H1 (cell line): ENCODE measurements at regions not wholly inside any gene's neighbourhood (a gene's known extent, or its start where the extent isn't known, plus 50 kb on each side); places are given as distances from the start of the nearest gene placed in this dataset.

Experiments used
- CTCF ChIA-PET: fragments of 300-600 bp; sonication (Branson Sonifier 250); formaldehyde crosslinking; loops from one replicate; lab custom pipeline; 2021; ENCODE audit not compliant: partially characterized antibody; lab: Charles Lee
- POLR2A ChIA-PET: fragments of 300-600 bp; sonication (Branson Sonifier 250); formaldehyde crosslinking; loops from one replicate; lab custom pipeline; 2021; ENCODE audit warnings: inconsistent platforms; ENCODE audit not compliant: partially characterized antibody; lab: Charles Lee
- DNase-seq, 2 experiments: peaks; one replicate each; pipeline versions ENCODE4 v3.0.0 to v3.0.0-alpha.2; 2010 to 2022; ENCODE audit warnings: low spot score in 2 of 2, low read depth in 1 of 2, mixed read lengths in 1 of 2
- FAIRE-seq: peaks from 2 replicates; lab custom pipeline; 2011; peaks lifted over from hg19 to GRCh38; lab: Jason Lieb, UNC
- H2AFZ ChIP-seq: 2 replicates; pipeline ENCODE4 v1.8.1; 2012; ENCODE audit warnings: low read length, inconsistent platforms
- H2AK5ac ChIP-seq: 2 replicates; pipeline ENCODE4 v1.6.1; 2013; ENCODE audit warnings: low read depth, low read length
- H2BK120ac ChIP-seq: replicated peaks from 2 replicates; pipeline ENCODE3; 2013; ENCODE audit warnings: low read depth, low read length, inconsistent platforms
- H2BK12ac ChIP-seq: 2 replicates; pipeline ENCODE4 v1.6.1; 2013; ENCODE audit warnings: low read depth, low read length
- H2BK15ac ChIP-seq: 2 replicates; pipeline ENCODE4 v1.6.1; 2013; ENCODE audit warnings: low read length
- H2BK20ac ChIP-seq: 2 replicates; pipeline ENCODE4 v1.6.1; 2013; ENCODE audit warnings: low read length
- H2BK5ac ChIP-seq: 2 replicates; pipeline ENCODE4 v1.6.1; 2013; ENCODE audit warnings: low read depth, low read length
- H3K14ac ChIP-seq: 2 replicates; pipeline ENCODE4 v1.6.1; 2013; ENCODE audit warnings: inconsistent platforms; ENCODE audit not compliant: insufficient read length
- H3K18ac ChIP-seq: 2 replicates; pipeline ENCODE4 v1.6.1; 2013; ENCODE audit warnings: low read length; ENCODE audit errors: extremely low read depth
- H3K23ac ChIP-seq: 2 replicates; pipeline ENCODE4 v1.6.1; 2013; ENCODE audit warnings: inconsistent platforms; ENCODE audit not compliant: insufficient read length
- H3K23me2 ChIP-seq: 2 replicates; pipeline ENCODE4 v1.6.1; 2013; ENCODE audit warnings: low read depth, low read length
- H3K27ac ChIP-seq: 2 replicates; pipeline ENCODE4 v1.6.1; 2011; ENCODE audit warnings: low read depth, low read length, inconsistent platforms
- H3K27me3 ChIP-seq, 4 experiments: replicated peaks in 1 of 4; 1 replicate in 1 of 4; 2 replicates in 3 of 4; pipeline versions ENCODE4 v1.6.1 to v1.8.1; 2011 to 2013; ENCODE audit warnings: low read length in 3 of 4, mild to moderate bottlenecking in 3 of 4, inconsistent platforms in 2 of 4, mixed read lengths in 2 of 4, moderate library complexity in 1 of 4; ENCODE audit not compliant: control insufficient read depth in 3 of 4, insufficient read depth in 3 of 4; ENCODE audit errors: extremely low read depth in 1 of 4
- H3K36me3 ChIP-seq, 4 experiments: 2 replicates each; pipeline versions ENCODE4 v1.6.1 to v1.8.1; 2011 to 2013; ENCODE audit warnings: mild to moderate bottlenecking in 4 of 4, low read length in 3 of 4, moderate library complexity in 2 of 4, control low read depth in 1 of 4, inconsistent platforms in 1 of 4; ENCODE audit not compliant: insufficient read depth in 4 of 4, control insufficient read depth in 2 of 4
- H3K4ac ChIP-seq: replicated peaks from 2 replicates; pipeline ENCODE3; 2013; ENCODE audit warnings: low read length, low read depth, mixed read lengths, inconsistent platforms; ENCODE audit not compliant: insufficient read length
- H3K4me1 ChIP-seq, 4 experiments: replicated peaks in 1 of 4; 1 replicate in 1 of 4; 2 replicates in 3 of 4; pipeline versions ENCODE4 v1.6.1 to v1.8.1; 2011 to 2013; ENCODE audit warnings: low read length in 3 of 4, inconsistent platforms in 2 of 4, mixed read lengths in 1 of 4; ENCODE audit not compliant: insufficient read depth in 4 of 4, control insufficient read depth in 3 of 4
- H3K4me2 ChIP-seq, 2 experiments: 2 replicates each; pipeline versions ENCODE4 v1.6.1 to v1.8.1; 2011 to 2013; ENCODE audit warnings: low read depth in 2 of 2, low read length in 2 of 2, control low read depth in 1 of 2, inconsistent platforms in 1 of 2, mild to moderate bottlenecking in 1 of 2; ENCODE audit not compliant: insufficient read depth in 1 of 2
- H3K4me3 ChIP-seq, 4 experiments: fragments of 200-600, 300-600 bp in 1 of 4; sonication (generic), shearing (Covaris generic), sonication (Bioruptor Twin) in 1 of 4; 2 replicates each; pipeline versions ENCODE4 v1.5.1 to v1.8.1; 2011 to 2016; ENCODE audit warnings: low read length in 4 of 4, low read depth in 3 of 4, control low read depth in 2 of 4, inconsistent platforms in 2 of 4, mild to moderate bottlenecking in 2 of 4, mixed read lengths in 1 of 4, moderate library complexity in 1 of 4; ENCODE audit not compliant: insufficient read depth in 2 of 4; ENCODE audit errors: extremely low read depth in 1 of 4
- H3K56ac ChIP-seq: replicated peaks from 2 replicates; pipeline ENCODE3; 2013; ENCODE audit warnings: low read depth, mild to moderate bottlenecking, mixed read lengths, low read length, inconsistent platforms; ENCODE audit not compliant: insufficient read length
- H3K79me1 ChIP-seq: 2 replicates; pipeline ENCODE4 v1.6.1; 2013; ENCODE audit warnings: low read depth, low read length, control low read depth
- H3K79me2 ChIP-seq, 2 experiments: 2 replicates each; pipeline versions ENCODE4 v1.6.1 to v1.8.1; 2012 to 2013; ENCODE audit warnings: low read length in 2 of 2, mild to moderate bottlenecking in 2 of 2, inconsistent platforms in 1 of 2; ENCODE audit not compliant: insufficient read depth in 2 of 2, control insufficient read depth in 1 of 2
- H3K9ac ChIP-seq, 4 experiments: replicated peaks in 1 of 4; 1 replicate in 1 of 4; 2 replicates in 3 of 4; pipeline versions ENCODE4 v1.6.1 to v1.8.1; 2011 to 2013; ENCODE audit warnings: low read depth in 3 of 4, low read length in 3 of 4, control low read depth in 2 of 4, mild to moderate bottlenecking in 2 of 4, moderate library complexity in 2 of 4, inconsistent platforms in 1 of 4; ENCODE audit errors: extremely low read depth in 1 of 4
- H3K9me3 ChIP-seq, 2 experiments: 2 replicates each; pipeline versions ENCODE4 v1.6.1 to v1.8.1; 2012 to 2013; ENCODE audit warnings: mild to moderate bottlenecking in 2 of 2, moderate library complexity in 2 of 2, control low read depth in 1 of 2, inconsistent platforms in 1 of 2, low read depth in 1 of 2, low read length in 1 of 2, mixed read lengths in 1 of 2; ENCODE audit not compliant: insufficient read depth in 2 of 2
- H4K20me1 ChIP-seq, 2 experiments: replicated peaks in 1 of 2; 2 replicates each; pipeline versions ENCODE3 to v1.8.1; 2011 to 2013; ENCODE audit warnings: inconsistent platforms in 2 of 2, low read length in 2 of 2, mild to moderate bottlenecking in 1 of 2; ENCODE audit not compliant: insufficient read depth in 2 of 2, control insufficient read depth in 1 of 2
- H4K5ac ChIP-seq: 2 replicates; pipeline ENCODE4 v1.6.1; 2013; ENCODE audit warnings: low read length, low read depth, mixed read lengths, inconsistent platforms; ENCODE audit not compliant: insufficient read length
- H4K8ac ChIP-seq: 2 replicates; pipeline ENCODE4 v1.8.0; 2013; ENCODE audit warnings: mild to moderate bottlenecking, moderate library complexity, low read length, inconsistent platforms; ENCODE audit not compliant: insufficient read depth; ENCODE audit errors: extremely low read depth
- H4K91ac ChIP-seq: replicated peaks from 2 replicates; pipeline ENCODE3; 2013; ENCODE audit warnings: low read length, mixed read lengths, inconsistent platforms; ENCODE audit not compliant: insufficient read length
- ATF2 ChIP-seq: IDR thresholded peaks from 2 replicates; pipeline ENCODE4 v1.6.1; 2012; ENCODE audit warnings: low read length, inconsistent platforms
- BACH1 ChIP-seq: IDR thresholded peaks from 2 replicates; pipeline ENCODE4 v1.6.1; 2012; ENCODE audit warnings: low read length, improper control_type of control experiment
- CEBPB ChIP-seq: IDR thresholded peaks from 2 replicates; pipeline ENCODE4 v1.6.1; 2012; ENCODE audit warnings: low read depth, low read length
- EP300 ChIP-seq, 2 experiments: IDR thresholded peaks; 1 replicate in 1 of 2; 2 replicates in 1 of 2; pipeline ENCODE4 v1.6.1; 2011 to 2012; ENCODE audit warnings: low read depth in 2 of 2, low read length in 2 of 2, mild to moderate bottlenecking in 2 of 2, borderline replicate concordance in 1 of 2, inconsistent platforms in 1 of 2, moderate library complexity in 1 of 2
- KDM5A ChIP-seq: fragments of 200-600 bp; IDR thresholded peaks from 2 replicates; pipeline ENCODE4 v1.7.1; 2012; ENCODE audit warnings: mild to moderate bottlenecking, low read length, inconsistent platforms, mixed read lengths
- SRF ChIP-seq: IDR thresholded peaks from 2 replicates; pipeline ENCODE4 v1.6.1; 2011; ENCODE audit warnings: mild to moderate bottlenecking, low read depth, low read length, moderate library complexity
- WGBS, 2 experiments: shearing (Covaris generic) in 1 of 2; methylation state at CpG; one replicate each; pipeline versions ENCODE4 v1.1.6 to v1.1.7; 2013 to 2015; ENCODE audit warnings: low lambda C conversion rate in 2 of 2, mixed read lengths in 2 of 2, inconsistent platforms in 1 of 2, low coverage in 1 of 2, missing lambda C conversion rate in 1 of 2; ENCODE audit not compliant: insufficient replicate concordance in 2 of 2, insufficient coverage in 1 of 2, insufficient read length in 1 of 2; ENCODE audit errors: extremely low coverage in 1 of 2, missing lambda C conversion rate in 1 of 2; 5-methylcytosine and 5-hydroxymethylcytosine counted together

DNA sequence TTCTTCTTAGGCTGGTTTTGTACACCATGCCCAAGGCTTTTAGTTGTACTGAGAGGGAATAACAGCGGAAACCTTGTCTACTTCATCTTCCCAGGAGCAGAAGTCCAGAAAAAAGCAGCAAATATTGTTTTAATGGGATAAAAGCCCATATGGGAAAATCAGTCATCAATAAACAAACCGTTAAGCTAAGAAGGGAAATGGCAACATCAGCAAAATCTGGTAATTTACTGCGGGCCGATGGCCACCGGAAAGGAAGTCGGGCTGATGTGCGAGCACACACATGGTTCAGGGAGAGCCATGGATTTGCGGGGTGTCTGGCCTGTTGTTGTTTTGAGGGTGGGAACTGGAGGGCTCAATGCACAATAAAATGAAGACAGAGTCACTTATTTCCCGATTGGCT, 300.7 kb upstream of the RAB6C start:
- no peak overlapping the region for H3K56ac ChIP-seq
- no peak overlapping the region for H4K8ac ChIP-seq
- no peak overlapping the region for H3K4me2 ChIP-seq
- H3K14ac ChIP-seq = no peak overlapping the region
- H3K9me3 ChIP-seq = no peaks in the 10 kb centered on the region
- no peaks in the 10 kb centered on the region; a peak in 1 of 7 replicates for H3K4me1 ChIP-seq
- no peaks in the 10 kb centered on the region for H4K20me1 ChIP-seq
- no peak overlapping the region for H2BK15ac ChIP-seq
- no peak overlapping the region for H3K4me3 ChIP-seq
- DNase-seq = no peak
- no peak for TF ChIP-seq BACH1
- no peak for TF ChIP-seq ATF2
- no peak for TF ChIP-seq EP300 (IDR thresholded peaks at IDR 0.05; ENCODE audit: borderline replicate concordance in 1 of 2, low read depth in 2 of 2, low read length in 2 of 2)
- TF ChIP-seq SRF = no peak
- TF ChIP-seq CEBPB = no peak
- TF ChIP-seq KDM5A = no peak
- no peaks in the 10 kb centered on the region for H3K27me3 ChIP-seq
- H2AK5ac ChIP-seq = no peak overlapping the region
- H2BK20ac ChIP-seq = no peak overlapping the region
- no peaks in the 10 kb centered on the region for H3K79me2 ChIP-seq
- H2BK12ac ChIP-seq = no peak overlapping the region
- no peaks in the 10 kb centered on the region for H3K79me1 ChIP-seq
- no peak overlapping the region for H4K91ac ChIP-seq
- no peak overlapping the region for H2BK120ac ChIP-seq
- no peak overlapping the region for H3K4ac ChIP-seq
- no peak overlapping the region for H3K9ac ChIP-seq
- ChIA-PET CTCF (interaction anchor here (1.0 kb wide), 1 partner anchor 245 kb away, joined by 3 read pairs; no protein-coding TSS in a partner anchor), POLR2A (no interaction called here)
- H3K23me2 ChIP-seq = no peaks in the 10 kb centered on the region
- FAIRE-seq = no peak
- no peaks in the 10 kb centered on the region for H3K36me3 ChIP-seq
- H2AFZ ChIP-seq = no peak overlapping the region
- H3K23ac ChIP-seq = no peak overlapping the region
- H3K27ac ChIP-seq = no peak overlapping the region
- no peak overlapping the region for H4K5ac ChIP-seq
- H2BK5ac ChIP-seq = no peak overlapping the region
- no peak overlapping the region for H3K18ac ChIP-seq
- WGBS, 2 experiments = 88% methylated on average over 9 of the region's 9 CpGs; no CpG with 5 or more reads in 1 of the 2 experiments
